ENCODE measurements at regions not wholly inside any gene's neighbourhood (a gene's known extent, or its start where the extent isn't known, plus 50 kb on each side); places are given as distances from the start of the nearest gene placed in this dataset.

- in situ Hi-C loops (cut with MboI; ENCODE audit: low sequenced_read_pairs), result loop anchor here (10.0 to 25.0 kb wide), 2 partner anchors 117 to 356 kb away; partner anchors contain the start of gene IRF2BP2
Measured at GRCh38 chr1:234731569-234732085, 121.6 kb upstream of the IRF2BP2 start.

DNA sequence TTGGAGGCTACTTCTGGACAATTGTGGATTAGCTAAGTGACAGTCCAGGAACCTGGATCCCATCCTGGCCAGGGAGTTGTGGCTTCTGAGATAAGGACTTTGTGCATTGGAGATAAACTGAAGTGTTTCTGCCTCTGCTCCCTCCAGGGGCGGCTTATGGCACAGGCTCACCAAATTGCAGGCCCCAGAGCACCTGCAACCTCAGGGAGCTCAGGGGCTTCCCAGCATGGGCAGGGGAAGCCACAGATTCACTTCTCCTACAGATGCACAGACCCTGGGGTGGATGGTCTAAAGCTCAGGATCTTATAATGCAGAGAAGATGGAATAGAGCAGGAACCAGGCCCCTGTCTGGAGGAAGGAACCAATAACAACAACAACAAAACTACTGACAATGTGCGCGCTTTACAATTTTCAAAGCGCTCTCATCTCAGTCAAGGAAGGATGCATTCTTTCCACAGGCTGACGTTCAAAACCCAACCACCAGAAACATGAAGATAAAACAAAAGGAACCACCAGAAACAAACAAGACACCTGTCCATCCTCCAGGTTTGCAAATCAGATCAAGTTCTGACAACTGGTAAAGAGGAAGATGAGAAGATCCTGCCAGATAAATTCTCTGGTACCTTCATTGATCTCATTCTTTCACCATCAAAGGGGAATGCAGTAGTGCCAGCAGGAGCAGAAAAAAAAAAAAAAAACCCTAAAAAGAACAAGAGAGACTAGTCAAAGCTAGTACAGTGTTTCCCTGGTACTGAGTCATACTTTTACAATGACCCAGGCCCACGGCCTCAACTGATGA, 121.0 kb upstream of the IRF2BP2 start:
- in situ Hi-C loops (cut with MboI; ENCODE audit: low sequenced_read_pairs), result loop anchor here (10.0 to 25.0 kb wide), 2 partner anchors 116 to 356 kb away; partner anchors contain the start of gene IRF2BP2

DNA sequence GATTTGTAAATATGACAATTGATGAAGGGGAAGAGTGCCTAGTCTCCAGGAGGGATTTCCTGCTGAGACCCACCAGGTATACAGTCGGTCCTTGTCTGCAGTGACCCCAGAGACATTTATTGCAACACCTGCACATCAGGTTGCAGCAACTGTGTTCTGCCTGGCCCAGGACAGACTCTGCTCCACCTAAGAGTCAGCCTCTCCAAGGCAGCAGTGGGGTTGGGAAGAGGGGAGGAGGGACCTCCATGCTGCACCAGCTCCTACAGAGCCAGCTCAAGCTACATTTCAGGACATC, 120.4 kb upstream of the IRF2BP2 start:
- in situ Hi-C loops (cut with MboI; ENCODE audit: low sequenced_read_pairs), result loop anchor here (10.0 to 25.0 kb wide), 2 partner anchors 116 to 357 kb away; partner anchors contain the start of gene IRF2BP2

- in situ Hi-C loops (cut with MboI; ENCODE audit: low sequenced_read_pairs), result loop anchor here (10.0 to 25.0 kb wide), 2 partner anchors 115 to 357 kb away; partner anchors contain the start of gene IRF2BP2
Measured at GRCh38 chr1:234729561-234730474, 119.8 kb upstream of the IRF2BP2 start.

GRCh38 chr1:234728740-234729139, 118.8 kb upstream of the IRF2BP2 start:
- in situ Hi-C loops (cut with MboI; ENCODE audit: low sequenced_read_pairs), result loop anchor here (25.0 kb wide), 1 partner anchor 359 kb away; no protein-coding TSS in a partner anchor

DNA sequence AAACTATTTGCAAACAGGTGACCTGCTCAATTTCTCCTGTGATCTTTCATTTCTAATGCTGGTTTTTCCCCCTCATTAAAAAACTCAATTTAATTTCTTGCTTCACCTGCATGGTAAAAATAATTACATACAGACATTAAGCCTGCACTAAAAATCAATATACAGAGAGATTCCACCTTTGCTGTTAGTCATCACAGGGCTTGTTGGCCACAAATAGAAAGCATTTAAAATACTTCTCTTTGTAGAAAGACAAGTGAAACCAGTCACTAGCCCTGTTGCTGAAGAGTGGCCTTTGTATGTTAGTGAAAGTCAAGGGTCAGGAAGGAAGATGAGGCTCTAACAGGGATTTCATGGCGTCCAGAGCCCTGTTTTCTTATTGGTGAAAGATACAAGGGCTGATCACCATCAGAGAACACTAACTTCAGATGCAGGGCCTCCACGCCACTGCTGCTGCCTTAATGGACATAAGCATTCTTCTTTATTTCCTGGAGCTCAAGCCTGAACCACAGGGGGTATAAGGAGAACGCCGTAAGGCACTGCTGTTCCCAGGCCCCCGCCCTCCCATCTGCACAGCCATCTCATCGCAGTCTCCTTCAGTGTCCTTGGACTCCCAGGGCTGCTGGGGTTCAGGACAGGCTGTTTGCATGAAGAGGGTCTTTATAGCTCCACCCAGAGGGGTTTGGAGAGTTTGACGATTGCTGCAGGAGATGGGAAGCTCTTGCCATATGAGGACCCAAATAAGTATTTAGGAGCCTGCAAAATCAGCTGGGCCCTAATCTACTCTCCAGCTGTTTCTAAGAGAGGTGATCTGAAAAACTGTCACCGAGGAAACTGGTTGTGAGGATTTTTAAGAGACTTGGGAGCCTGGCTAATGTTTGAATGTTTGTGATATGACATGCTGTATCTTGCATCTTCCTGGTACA, 117.3 kb upstream of the IRF2BP2 start:
- in situ Hi-C loops (cut with MboI; ENCODE audit: low sequenced_read_pairs), result loop anchor here (25.0 kb wide), 1 partner anchor 360 kb away; no protein-coding TSS in a partner anchor

- in situ Hi-C loops (cut with MboI; ENCODE audit: low sequenced_read_pairs), result loop anchor here (25.0 kb wide), 1 partner anchor 361 kb away; no protein-coding TSS in a partner anchor
Measured at GRCh38 chr1:234726359-234726943, 116.5 kb upstream of the IRF2BP2 start.

GRCh38 chr1:234725177-234726132, 115.5 kb upstream of the IRF2BP2 start:
- in situ Hi-C loops (cut with MboI; ENCODE audit: low sequenced_read_pairs), result loop anchor here (25.0 kb wide), 1 partner anchor 362 kb away; no protein-coding TSS in a partner anchor

DNA sequence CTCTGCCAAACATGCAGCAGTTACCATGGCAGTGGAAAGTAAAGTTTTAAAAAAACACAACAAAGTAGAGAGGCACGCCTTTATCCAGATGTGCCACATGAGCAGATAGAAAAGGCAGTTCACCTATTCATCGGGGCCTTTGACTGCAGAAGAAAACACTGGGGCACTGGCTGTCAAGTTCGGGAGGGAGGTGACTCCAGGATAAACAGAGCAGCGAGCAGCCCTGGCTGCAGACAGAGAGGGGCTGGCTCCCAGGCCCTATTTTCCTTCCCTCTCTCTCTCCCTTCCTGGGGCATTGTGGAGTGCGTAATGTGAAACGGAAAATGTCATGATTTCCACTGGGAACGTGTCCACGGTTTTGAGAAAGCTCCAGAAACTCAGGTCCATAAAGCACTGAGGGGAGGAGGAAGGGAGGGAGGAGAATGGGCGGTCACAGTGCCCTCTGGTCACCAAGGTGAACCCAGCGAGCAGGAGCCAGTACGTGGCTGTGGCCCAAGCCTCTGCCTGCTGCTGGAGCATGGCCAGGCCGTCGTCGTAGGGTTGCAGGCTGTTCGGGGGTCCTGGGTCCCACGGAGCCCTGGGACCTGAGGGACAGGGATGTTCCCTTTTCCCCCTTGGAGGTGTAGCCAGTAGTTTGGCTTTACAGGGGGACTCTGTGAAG, 114.7 kb upstream of the IRF2BP2 start:
- in situ Hi-C loops (cut with MboI; ENCODE audit: low sequenced_read_pairs), result loop anchor here (25.0 kb wide), 1 partner anchor 363 kb away; no protein-coding TSS in a partner anchor

DNA sequence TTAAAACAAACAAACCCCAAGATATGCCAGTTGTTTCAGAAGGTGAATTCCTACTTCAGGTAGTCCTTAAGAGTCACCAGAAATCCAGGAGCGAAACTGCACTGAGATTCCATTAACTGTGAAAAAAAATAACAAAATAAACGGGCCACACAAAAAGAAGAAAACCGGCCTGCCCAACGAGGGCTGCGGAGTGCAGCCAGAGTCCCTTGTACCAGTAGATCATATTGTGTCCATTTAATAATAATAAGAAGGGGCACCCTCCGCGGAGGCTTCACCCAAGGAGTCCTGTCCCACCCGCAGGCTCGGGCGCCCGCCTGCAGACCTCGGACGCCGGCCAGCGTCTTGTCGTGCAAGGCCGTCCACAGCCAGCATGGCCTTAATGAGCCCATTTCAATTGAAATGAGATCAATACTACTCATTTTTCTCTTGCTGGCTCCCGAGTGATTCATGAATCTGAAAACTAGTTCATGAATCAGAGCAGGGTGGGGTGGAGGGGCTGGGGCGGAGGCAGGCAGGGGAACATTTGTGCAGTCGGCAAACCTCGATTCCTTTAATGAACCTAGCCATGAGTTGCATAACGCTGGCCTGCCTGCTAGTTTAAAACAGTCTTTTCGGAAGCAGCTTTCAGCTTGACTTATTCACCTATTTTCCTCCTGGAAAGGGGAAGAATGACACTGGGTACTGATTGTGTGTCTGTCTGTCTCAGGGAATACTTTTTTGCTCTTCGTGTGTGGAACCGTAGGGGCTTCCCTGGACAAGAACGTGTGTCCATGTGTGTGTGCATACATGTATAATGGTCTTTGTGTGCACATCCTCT, 113.1 kb upstream of the IRF2BP2 start:
- in situ Hi-C loops (cut with MboI; ENCODE audit: low sequenced_read_pairs), result no loop called here

- in situ Hi-C loops (cut with MboI; ENCODE audit: low sequenced_read_pairs), result no loop called here
Measured at GRCh38 chr1:234722270-234722704, 112.3 kb upstream of the IRF2BP2 start.

- in situ Hi-C loops (cut with MboI; ENCODE audit: low sequenced_read_pairs), result no loop called here
Measured at GRCh38 chr1:234721476-234722269, 111.7 kb upstream of the IRF2BP2 start.

DNA sequence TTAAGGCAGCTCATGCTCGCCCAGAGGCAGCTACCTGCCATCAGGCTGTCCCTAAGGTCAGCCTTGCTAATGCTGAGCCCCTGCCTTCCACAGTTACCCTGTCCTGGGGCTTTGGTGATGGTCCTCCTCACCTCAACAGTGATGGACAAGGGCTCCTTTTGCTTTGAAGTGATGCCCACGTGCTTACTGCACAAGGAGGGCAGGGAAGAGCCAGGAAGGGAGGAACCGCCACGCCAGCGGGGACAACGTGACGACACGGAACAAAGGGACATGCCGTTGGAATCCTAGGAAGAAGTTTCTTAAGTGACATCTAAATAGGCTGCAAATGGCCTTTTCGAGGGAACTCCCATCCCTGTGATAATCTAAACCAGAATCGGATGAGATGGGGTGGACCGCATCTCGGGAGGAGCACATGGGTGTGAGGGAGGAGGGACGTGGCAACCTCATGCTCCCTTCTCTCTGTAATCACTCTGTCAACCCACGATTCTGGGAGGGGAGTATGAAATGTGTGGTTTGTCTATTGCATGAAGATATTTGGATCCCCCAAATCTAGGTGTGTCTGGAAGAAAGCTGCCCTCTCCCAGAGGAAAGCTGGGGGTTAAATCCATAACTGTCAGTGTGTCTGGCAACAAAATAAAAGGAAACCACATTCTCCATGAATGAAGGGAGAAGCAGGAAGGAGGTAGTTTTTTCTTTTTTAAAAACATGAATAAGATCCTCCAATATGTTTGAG, 110.9 kb upstream of the IRF2BP2 start:
- in situ Hi-C loops (cut with MboI; ENCODE audit: low sequenced_read_pairs), result no loop called here

GRCh38 chr1:234719454-234720251, 109.7 kb upstream of the IRF2BP2 start:
- in situ Hi-C loops (cut with MboI; ENCODE audit: low sequenced_read_pairs), result no loop called here
